Activated CD4-positive, alpha-beta T cell treated with anti-CD3 and anti-CD28 coated beads, Interleukin-2, amount 10 ng/mL, durations not matched to agents 24 days and 14 days (primary cell): ENCODE measurements at regions not wholly inside any gene's neighbourhood (a gene's known extent, or its start where the extent isn't known, plus 50 kb on each side); places are given as distances from the start of the nearest gene placed in this dataset.

ENCODE experiments used
- DNase-seq: peaks from one replicate; pipeline ENCODE4 v3.0.0; 2022
- H3K27ac Mint-ChIP-seq: one replicate; pipeline ENCODE4 v1.8.0; 2022; ENCODE audit warnings: mild to moderate bottlenecking, mixed read lengths
- H3K27me3 Mint-ChIP-seq: one replicate; pipeline ENCODE4 v1.8.0; 2022; ENCODE audit warnings: mixed read lengths
- H3K36me3 Mint-ChIP-seq: one replicate; pipeline ENCODE4 v1.8.0; 2022; ENCODE audit warnings: low read depth, mild to moderate bottlenecking, mixed read lengths
- H3K4me1 Mint-ChIP-seq: one replicate; pipeline ENCODE4 v1.8.0; 2021; ENCODE audit warnings: mixed read lengths
- H3K4me3 Mint-ChIP-seq: one replicate; pipeline ENCODE4 v1.8.0; 2022; ENCODE audit warnings: mild to moderate bottlenecking, moderate library complexity, mixed read lengths
- H3K9me3 Mint-ChIP-seq: one replicate; pipeline ENCODE4 v1.8.0; 2021; ENCODE audit warnings: mixed read lengths
- intact Hi-C: fragments of 100-400 bp; cut with micrococcal nuclease; formaldehyde crosslinking; loops from one replicate; pipeline ENCODE4 v1.15.1; 2023

GRCh38 chr11:70628855-70629844, 230.8 kb downstream of the CTTN start:
- H3K4me1 Mint-ChIP-seq: no peaks in the 10 kb centered on the region
- H3K27ac Mint-ChIP-seq: no peak overlapping the region
- H3K4me3 Mint-ChIP-seq: no peak overlapping the region
- no peaks in the 10 kb centered on the region for H3K36me3 Mint-ChIP-seq
- no peaks in the 10 kb centered on the region for H3K9me3 Mint-ChIP-seq
- intact Hi-C loops: no loop called here
- no peaks in the 10 kb centered on the region for H3K27me3 Mint-ChIP-seq
- no peak for DNase-seq

- no peak for DNase-seq
- H3K36me3 Mint-ChIP-seq: no peaks in the 10 kb centered on the region
- intact Hi-C loops: no loop called here
- no peaks in the 10 kb centered on the region for H3K9me3 Mint-ChIP-seq
- H3K27me3 Mint-ChIP-seq: no peaks in the 10 kb centered on the region
- no peaks in the 10 kb centered on the region for H3K4me1 Mint-ChIP-seq
- no peak overlapping the region for H3K4me3 Mint-ChIP-seq
- no peak overlapping the region for H3K27ac Mint-ChIP-seq
Observed at GRCh38 chr11:70630068-70630467, 231.7 kb downstream of the CTTN start.

DNA sequence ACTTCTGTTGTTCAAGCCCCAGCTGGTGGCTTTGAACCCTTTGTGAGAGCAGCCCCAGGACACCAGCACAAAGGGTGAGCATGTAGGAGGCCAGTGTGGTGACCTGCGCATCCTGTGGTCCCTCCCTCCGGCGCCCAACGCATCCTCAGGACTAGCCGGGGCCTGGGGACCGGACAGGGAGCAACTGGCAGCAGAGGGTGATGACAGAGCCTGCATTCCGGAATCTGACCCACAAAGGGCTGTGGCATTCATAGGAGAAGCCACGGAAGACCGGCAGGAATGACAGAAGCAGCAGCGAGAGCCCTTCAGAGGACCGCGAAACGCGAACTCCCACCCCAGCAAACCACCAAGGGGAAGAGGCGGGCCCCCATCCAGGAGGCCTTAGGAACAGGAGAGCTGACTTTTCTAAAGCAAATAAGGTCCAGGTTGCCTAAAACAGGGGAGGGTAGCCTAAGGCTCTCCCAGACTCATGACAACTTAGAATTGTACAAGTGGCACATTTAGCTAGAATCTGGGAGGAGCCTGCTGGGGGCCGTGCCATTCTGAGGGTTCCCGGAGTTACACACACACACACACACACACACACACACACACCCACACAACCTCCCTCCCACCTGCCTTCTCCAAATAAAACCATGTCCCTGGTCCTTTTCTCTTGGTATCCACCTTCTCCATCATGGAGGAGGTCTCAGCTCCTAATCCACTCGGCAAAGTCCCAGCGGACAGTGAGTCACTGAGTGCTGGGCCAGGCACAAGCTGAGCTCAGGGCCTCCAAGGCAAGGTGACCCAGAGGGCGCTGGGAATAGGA, 232.7 kb downstream of the CTTN start:
- no peak overlapping the region for H3K4me3 Mint-ChIP-seq
- no peak overlapping the region for H3K27ac Mint-ChIP-seq
- intact Hi-C loops: no loop called here
- no peak for DNase-seq
- no peaks in the 10 kb centered on the region for H3K27me3 Mint-ChIP-seq
- H3K9me3 Mint-ChIP-seq: no peaks in the 10 kb centered on the region
- no peaks in the 10 kb centered on the region for H3K4me1 Mint-ChIP-seq
- no peaks in the 10 kb centered on the region for H3K36me3 Mint-ChIP-seq

GRCh38 chr11:70631624-70632047, 233.3 kb downstream of the CTTN start:
- Mint-ChIP-seq H3K27me3 (no peaks in the 10 kb centered on the region), H3K4me3 (no peak overlapping the region), H3K4me1 (no peaks in the 10 kb centered on the region), H3K36me3 (no peaks in the 10 kb centered on the region), H3K9me3 (no peaks in the 10 kb centered on the region), H3K27ac (no peak overlapping the region)
- DNase-seq: no peak
- intact Hi-C loops: no loop called here

- no peaks in the 10 kb centered on the region for H3K4me1 Mint-ChIP-seq
- no peak for DNase-seq
- H3K27ac Mint-ChIP-seq: no peak overlapping the region
- no peaks in the 10 kb centered on the region for H3K9me3 Mint-ChIP-seq
- no peaks in the 10 kb centered on the region for H3K27me3 Mint-ChIP-seq
- H3K4me3 Mint-ChIP-seq: no peak overlapping the region
- intact Hi-C loops: no loop called here
- no peaks in the 10 kb centered on the region for H3K36me3 Mint-ChIP-seq
Observed at GRCh38 chr11:70633610-70634009, 235.3 kb downstream of the CTTN start.

DNA sequence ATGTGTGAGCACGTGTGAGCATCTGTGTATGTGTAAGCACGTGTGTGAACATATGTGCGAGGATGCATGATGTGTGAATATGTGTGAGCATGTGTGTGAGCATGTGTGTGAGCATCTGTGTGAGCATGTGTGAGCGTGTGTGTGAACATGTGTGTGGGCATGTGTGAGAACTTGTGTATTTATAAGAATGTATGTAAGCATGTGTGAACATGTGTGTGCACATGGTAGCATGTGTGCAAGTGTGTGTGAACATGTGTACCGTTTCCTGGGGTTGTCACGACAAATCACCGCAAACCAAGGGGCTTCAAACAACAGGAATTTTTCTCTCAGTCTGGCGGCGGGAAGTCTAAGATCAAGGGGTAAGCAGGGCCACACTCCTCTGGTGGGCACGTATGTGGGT, 238.3 kb downstream of the CTTN start:
- Mint-ChIP-seq H3K36me3 (no peaks in the 10 kb centered on the region), H3K27me3 (no peaks in the 10 kb centered on the region), H3K4me3 (no peak overlapping the region), H3K4me1 (no peaks in the 10 kb centered on the region), H3K9me3 (no peaks in the 10 kb centered on the region), H3K27ac (no peak overlapping the region)
- intact Hi-C loops: no loop called here
- DNase-seq: no peak

DNA sequence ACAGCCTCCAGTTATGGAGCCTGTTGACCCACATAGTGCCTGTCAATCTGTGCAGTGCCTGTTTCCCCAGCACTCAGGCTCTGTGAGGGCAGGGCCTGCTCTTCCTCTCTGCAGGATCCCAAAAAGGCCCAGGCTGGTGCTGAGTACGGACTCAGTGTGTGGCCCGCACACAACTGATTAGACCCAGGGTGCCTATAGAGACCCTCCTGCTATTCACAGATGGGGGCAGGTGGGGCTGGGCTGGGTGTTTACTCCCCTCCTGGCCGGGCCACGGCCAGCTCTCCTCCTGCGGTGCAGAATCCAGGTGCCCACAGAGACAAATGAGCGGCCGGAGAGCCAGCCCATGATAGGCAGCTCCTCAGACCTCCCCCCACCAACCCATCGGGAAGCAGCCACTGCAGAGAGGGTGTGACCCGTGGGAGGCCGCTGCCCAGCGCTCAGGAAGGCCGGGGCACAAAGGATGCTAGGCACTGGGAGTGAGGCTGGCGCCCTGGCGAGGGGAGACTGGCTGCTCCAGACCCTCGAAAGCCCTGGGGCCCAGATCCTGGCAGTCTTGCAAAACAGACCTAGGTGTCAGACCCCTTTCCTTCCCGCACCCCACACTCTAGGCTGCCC, 239.0 kb downstream of the CTTN start:
- H3K27me3 Mint-ChIP-seq: no peaks in the 10 kb centered on the region
- intact Hi-C loops: no loop called here
- no peaks in the 10 kb centered on the region for H3K9me3 Mint-ChIP-seq
- DNase-seq: no peak
- no peaks in the 10 kb centered on the region for H3K4me1 Mint-ChIP-seq
- H3K36me3 Mint-ChIP-seq: no peaks in the 10 kb centered on the region
- H3K4me3 Mint-ChIP-seq: no peak overlapping the region
- no peak overlapping the region for H3K27ac Mint-ChIP-seq

- H3K9me3 Mint-ChIP-seq: no peaks in the 10 kb centered on the region
- no peak overlapping the region for H3K4me3 Mint-ChIP-seq
- DNase-seq: no peak
- no peak overlapping the region for H3K27ac Mint-ChIP-seq
- no peaks in the 10 kb centered on the region for H3K36me3 Mint-ChIP-seq
- H3K27me3 Mint-ChIP-seq: no peaks in the 10 kb centered on the region
- no peaks in the 10 kb centered on the region for H3K4me1 Mint-ChIP-seq
- intact Hi-C loops: no loop called here
Observed at GRCh38 chr11:70637949-70638583, 239.7 kb downstream of the CTTN start.

GRCh38 chr11:70640408-70640807, 242.1 kb downstream of the CTTN start:
- H3K4me1 Mint-ChIP-seq: no peaks in the 10 kb centered on the region
- no peak for DNase-seq
- H3K9me3 Mint-ChIP-seq: no peaks in the 10 kb centered on the region
- intact Hi-C loops: no loop called here
- no peak overlapping the region for H3K27ac Mint-ChIP-seq
- no peak overlapping the region for H3K4me3 Mint-ChIP-seq
- H3K36me3 Mint-ChIP-seq: no peaks in the 10 kb centered on the region
- no peaks in the 10 kb centered on the region for H3K27me3 Mint-ChIP-seq

DNA sequence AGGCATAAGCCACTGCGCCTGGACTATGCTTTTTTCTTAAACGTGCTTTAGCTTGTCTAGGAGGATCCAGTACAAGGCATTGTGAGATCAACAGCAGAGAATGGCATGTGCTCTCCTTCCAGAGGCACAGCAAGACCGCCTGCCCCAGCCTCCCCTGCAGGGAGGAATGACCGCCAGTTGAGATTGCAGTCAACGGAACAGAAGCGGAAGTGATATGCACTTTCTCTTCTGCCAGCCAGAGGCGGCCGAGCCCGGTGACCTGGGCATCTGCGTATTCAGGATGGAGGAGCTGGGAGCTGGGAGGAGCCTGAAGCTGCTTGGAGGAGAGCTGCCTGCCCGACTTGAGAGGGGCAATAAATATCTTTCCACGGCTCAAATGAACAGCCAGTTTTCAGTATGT, 243.0 kb downstream of the CTTN start:
- H3K4me3 Mint-ChIP-seq: no peak overlapping the region
- H3K36me3 Mint-ChIP-seq: no peaks in the 10 kb centered on the region
- intact Hi-C loops: no loop called here
- H3K27ac Mint-ChIP-seq: no peak overlapping the region
- no peak for DNase-seq
- H3K27me3 Mint-ChIP-seq: no peaks in the 10 kb centered on the region
- H3K9me3 Mint-ChIP-seq: no peaks in the 10 kb centered on the region
- H3K4me1 Mint-ChIP-seq: no peaks in the 10 kb centered on the region

- no peaks in the 10 kb centered on the region for H3K4me1 Mint-ChIP-seq
- no peak overlapping the region for H3K27ac Mint-ChIP-seq
- no peak overlapping the region for H3K4me3 Mint-ChIP-seq
Observed at GRCh38 chr11:70642266-70642665, 243.9 kb downstream of the CTTN start.

GRCh38 chr11:70643642-70644041, 245.3 kb downstream of the CTTN start:
- intact Hi-C loops: no loop called here
- no peak overlapping the region for H3K4me3 Mint-ChIP-seq
- no peaks in the 10 kb centered on the region for H3K4me1 Mint-ChIP-seq
- H3K36me3 Mint-ChIP-seq: no peaks in the 10 kb centered on the region
- H3K27me3 Mint-ChIP-seq: no peaks in the 10 kb centered on the region
- DNase-seq: no peak
- H3K9me3 Mint-ChIP-seq: no peaks in the 10 kb centered on the region
- H3K27ac Mint-ChIP-seq: no peak overlapping the region

More at GRCh38 chr11:70642266-70642665, 243.9 kb downstream of the CTTN start:
- Mint-ChIP-seq H3K27me3 (no peaks in the 10 kb centered on the region), H3K9me3 (no peaks in the 10 kb centered on the region), H3K36me3 (no peaks in the 10 kb centered on the region)
- intact Hi-C loops: no loop called here
- DNase-seq: no peak

DNA sequence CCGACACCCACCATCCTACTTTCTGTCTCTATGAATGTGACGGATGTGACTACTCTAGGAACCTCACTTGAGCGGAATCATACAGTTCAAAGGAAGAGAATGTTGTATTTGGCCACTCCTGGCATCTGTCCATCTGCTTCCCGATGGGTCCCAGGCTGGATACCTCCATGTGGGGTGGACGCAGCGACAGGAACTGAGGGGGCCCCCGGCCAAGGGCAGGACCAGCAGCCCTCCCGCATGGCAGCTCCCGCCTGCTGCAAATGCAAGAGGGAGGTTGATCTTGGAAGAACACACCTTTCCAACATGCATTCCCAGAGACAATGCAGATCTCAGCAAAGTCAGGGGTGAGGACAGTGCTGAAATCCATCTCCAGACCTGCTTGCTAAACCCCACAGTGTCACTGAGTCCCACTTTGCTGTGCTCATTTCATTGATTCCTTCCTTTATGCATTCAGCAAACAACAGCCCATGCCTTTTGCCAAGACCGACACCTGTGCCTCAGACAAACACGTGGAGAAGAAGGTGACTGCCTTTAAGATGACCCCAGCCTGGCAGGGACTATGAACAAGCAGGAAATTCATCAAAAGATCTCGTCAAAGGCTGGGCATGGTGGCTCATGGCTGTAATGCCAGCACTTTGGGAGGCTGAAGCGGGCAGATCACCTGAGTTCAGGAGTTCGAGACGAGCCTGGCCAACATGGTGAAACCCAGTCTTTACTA, 246.2 kb downstream of the CTTN start:
- no peaks in the 10 kb centered on the region for H3K27me3 Mint-ChIP-seq
- no peak for DNase-seq
- H3K9me3 Mint-ChIP-seq: no peaks in the 10 kb centered on the region
- H3K4me3 Mint-ChIP-seq: no peak overlapping the region
- H3K4me1 Mint-ChIP-seq: no peaks in the 10 kb centered on the region
- intact Hi-C loops: no loop called here
- no peak overlapping the region for H3K27ac Mint-ChIP-seq
- no peaks in the 10 kb centered on the region for H3K36me3 Mint-ChIP-seq
